Prostate gland (tissue), 2 donors: ENCODE measurements at regions not wholly inside any gene's neighbourhood (a gene's known extent, or its start where the extent isn't known, plus 50 kb on each side); places are given as distances from the start of the nearest gene placed in this dataset.

ENCODE experiments used
- DNase-seq: peaks from one replicate; pipeline ENCODE4 v3.0.0-alpha.2; 2019; ENCODE audit warnings: low spot score
- H3K27ac ChIP-seq, 2 donors: fragments of 200-600 bp; sonication (generic); 2 replicates each; pipeline ENCODE4 v1.5.1; 2017 to 2019
- H3K27me3 ChIP-seq: fragments of 200-600 bp; sonication (generic); replicated peaks from 2 replicates; pipeline ENCODE4 v1.5.1; 2019; ENCODE audit not compliant: insufficient read depth
- H3K36me3 ChIP-seq, 2 donors: fragments of 200-600 bp; sonication (generic); 1 replicate in 1 of 2; 2 replicates in 1 of 2; pipeline versions ENCODE4 v1.5.1 to v1.8.1; 2017 to 2019
- H3K4me1 ChIP-seq: fragments of 200-600 bp; sonication (generic); replicated peaks from 2 replicates; pipeline ENCODE4 v1.5.1; 2019
- H3K4me3 ChIP-seq, 2 donors: fragments of 200-600 bp; sonication (generic); 2 replicates each; pipeline ENCODE4 v1.5.1; 2017 to 2019
- H3K9me3 ChIP-seq: fragments of 200-600 bp; sonication (generic); 2 replicates; pipeline ENCODE4 v1.5.1; 2017
- CTCF ChIP-seq, 4 experiments: fragments of 200-600 bp in 2 of 4; fragments of 450-650 bp in 2 of 4; sonication (generic) in 2 of 4; IDR thresholded peaks; 1 replicate in 3 of 4; 2 replicates in 1 of 4; pipeline ENCODE4 v1.5.1; 2016 to 2019; ENCODE audit warnings: antibody characterized with exemption in 4 of 4, mild to moderate bottlenecking in 2 of 4, moderate library complexity in 2 of 4
- POLR2A ChIP-seq: fragments of 450-650 bp; IDR thresholded peaks from one replicate; pipeline ENCODE4 v1.6.1; 2016; ENCODE audit warnings: antibody characterized with exemption, mild to moderate bottlenecking
- POLR2AphosphoS5 ChIP-seq: sonication (generic); formaldehyde crosslinking; IDR thresholded peaks from one replicate; pipeline ENCODE4 v1.6.1; 2017; ENCODE audit warnings: antibody characterized with exemption
- WGBS: methylation state at CpG from one replicate; pipeline ENCODE4 v1.1.5; 2018; 5-methylcytosine and 5-hydroxymethylcytosine counted together
- intact Hi-C: fragments of 100-400 bp; cut with DNase I; formaldehyde crosslinking; loops from one replicate; pipeline ENCODE4 v1.14.2; 2022

GRCh38 chr6:111988926-111989325, 65.0 kb upstream of the CCN6 start:
- WGBS = 97% methylated on average over 2 of the region's 2 CpGs
- H3K9me3 ChIP-seq = no peaks in the 10 kb centered on the region
- no peaks in the 10 kb centered on the region for H3K4me1 ChIP-seq
- no peak for TF ChIP-seq CTCF (IDR thresholded peaks at IDR 0.05)
- H3K4me3 ChIP-seq = no peak overlapping the region
- intact Hi-C loops = no loop called here
- H3K36me3 ChIP-seq = no peaks in the 10 kb centered on the region
- no peaks in the 10 kb centered on the region for H3K27me3 ChIP-seq
- no peak for DNase-seq
- no peak overlapping the region for H3K27ac ChIP-seq

GRCh38 chr6:111989743-111990142, 64.2 kb upstream of the CCN6 start:
- TF ChIP-seq CTCF (IDR thresholded peaks at IDR 0.05) (no peak), POLR2AphosphoS5 (no peak), POLR2A (no peak)
- DNase-seq = no peak
- Histone ChIP-seq H3K4me1 (no peaks in the 10 kb centered on the region), H3K27me3 (no peaks in the 10 kb centered on the region), H3K4me3 (no peak overlapping the region), H3K36me3 (no peaks in the 10 kb centered on the region), H3K27ac (no peak overlapping the region), H3K9me3 (no peaks in the 10 kb centered on the region)
- intact Hi-C loops = no loop called here
- WGBS = 64% methylated on average over 2 of the region's 2 CpGs

- Histone ChIP-seq H3K27me3 (no peaks in the 10 kb centered on the region), H3K36me3 (no peaks in the 10 kb centered on the region), H3K9me3 (no peaks in the 10 kb centered on the region), H3K4me3 (no peak overlapping the region), H3K4me1 (no peaks in the 10 kb centered on the region), H3K27ac (no peak overlapping the region)
- WGBS = 90% methylated on average over 2 of the region's 2 CpGs
- no peak for TF ChIP-seq POLR2A
- no peak for TF ChIP-seq POLR2AphosphoS5
- TF ChIP-seq CTCF (IDR thresholded peaks at IDR 0.05) = no peak
- intact Hi-C loops = no loop called here
- DNase-seq = no peak
These were observed 63.7 kb upstream of the CCN6 start for GRCh38 chr6:111990214-111990613.

GRCh38 chr6:111992851-111993250, 61.1 kb upstream of the CCN6 start:
- Histone ChIP-seq H3K27me3 (no peaks in the 10 kb centered on the region), H3K36me3 (no peaks in the 10 kb centered on the region), H3K9me3 (no peaks in the 10 kb centered on the region), H3K27ac (no peak overlapping the region), H3K4me1 (no peaks in the 10 kb centered on the region), H3K4me3 (no peak overlapping the region)
- no peak for DNase-seq
- intact Hi-C loops = no loop called here
- TF ChIP-seq POLR2A (no peak), CTCF (IDR thresholded peaks at IDR 0.05) (no peak), POLR2AphosphoS5 (no peak)
- 83% methylated on average over 4 of the region's 4 CpGs for WGBS

- intact Hi-C loops = no loop called here
- 62% methylated on average over 6 of the region's 6 CpGs for WGBS
These were observed 60.6 kb upstream of the CCN6 start for GRCh38 chr6:111993342-111993741.

More at GRCh38 chr6:111993342-111993741, 60.6 kb upstream of the CCN6 start:
- Histone ChIP-seq H3K36me3 (no peaks in the 10 kb centered on the region), H3K27ac (no peak overlapping the region), H3K4me1 (no peaks in the 10 kb centered on the region), H3K9me3 (no peaks in the 10 kb centered on the region), H3K4me3 (no peak overlapping the region), H3K27me3 (no peaks in the 10 kb centered on the region)
- no peak for DNase-seq
- TF ChIP-seq POLR2A (no peak), CTCF (IDR thresholded peaks at IDR 0.05) (no peak), POLR2AphosphoS5 (no peak)
